Retina (tissue), 1 donor: ENCODE measurements at regions not wholly inside any gene's neighbourhood (a gene's known extent, or its start where the extent isn't known, plus 50 kb on each side); places are given as distances from the start of the nearest gene placed in this dataset.
A peak's percentile ranks its signal among the peaks of the same experiment; 100 is the strongest.

ENCODE experiments used
- DNase-seq: peaks from one replicate; pipeline ENCODE4 v3.0.0-alpha.2; 2016

DNA sequence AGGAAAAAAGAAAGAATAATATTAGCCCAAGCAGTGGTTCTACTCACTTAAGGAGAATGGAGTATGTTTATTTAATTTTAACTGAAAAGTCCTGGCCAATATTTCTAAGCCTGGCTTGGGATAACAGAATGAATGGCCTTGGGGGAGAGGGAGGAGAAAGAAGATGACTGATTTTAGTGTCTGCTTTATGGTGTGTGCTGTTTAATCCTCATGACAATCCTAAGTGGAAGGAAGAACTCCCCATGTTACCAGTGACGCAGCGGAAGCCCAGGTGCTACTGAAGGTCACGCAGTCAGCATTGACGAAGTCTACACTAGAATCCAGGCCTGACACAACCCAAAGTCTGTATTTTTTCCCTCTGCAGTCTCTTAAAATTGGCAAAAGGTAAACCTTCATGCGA is 50.5 kb downstream of the PALM2AKAP2 start:
- no peak for DNase-seq

DNA sequence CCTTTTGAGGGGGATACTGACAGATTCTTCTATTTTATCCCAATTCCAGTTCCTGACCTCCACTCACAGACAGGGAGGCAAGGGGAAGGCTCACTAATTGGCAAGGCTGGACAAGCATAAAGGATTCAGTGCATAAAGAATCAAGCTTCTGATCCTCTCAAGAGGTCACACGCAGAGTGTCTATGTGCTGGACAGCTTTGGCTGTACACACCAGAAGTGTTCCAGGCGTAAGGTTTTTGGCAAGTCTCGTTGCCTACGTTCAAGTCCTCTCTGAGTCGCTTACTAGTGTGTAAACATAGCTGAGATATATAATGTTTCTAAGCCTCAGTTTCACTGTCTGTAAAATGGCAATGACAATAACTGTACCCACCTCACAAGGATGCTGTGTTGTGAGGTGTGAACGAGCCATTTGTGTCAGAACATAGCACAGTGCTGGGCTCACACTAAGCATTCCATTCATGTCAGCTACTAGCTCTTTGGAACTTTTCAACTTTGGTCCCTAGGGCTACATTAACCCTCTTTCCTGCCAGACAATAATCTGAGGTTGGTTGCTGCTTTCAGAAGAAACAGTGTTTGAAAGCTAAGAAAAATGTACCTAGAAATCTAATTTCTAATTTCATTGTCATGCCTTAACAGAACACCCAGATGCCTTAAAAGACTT is 52.1 kb downstream of the PALM2AKAP2 start:
- DNase-seq = no peak

DNA sequence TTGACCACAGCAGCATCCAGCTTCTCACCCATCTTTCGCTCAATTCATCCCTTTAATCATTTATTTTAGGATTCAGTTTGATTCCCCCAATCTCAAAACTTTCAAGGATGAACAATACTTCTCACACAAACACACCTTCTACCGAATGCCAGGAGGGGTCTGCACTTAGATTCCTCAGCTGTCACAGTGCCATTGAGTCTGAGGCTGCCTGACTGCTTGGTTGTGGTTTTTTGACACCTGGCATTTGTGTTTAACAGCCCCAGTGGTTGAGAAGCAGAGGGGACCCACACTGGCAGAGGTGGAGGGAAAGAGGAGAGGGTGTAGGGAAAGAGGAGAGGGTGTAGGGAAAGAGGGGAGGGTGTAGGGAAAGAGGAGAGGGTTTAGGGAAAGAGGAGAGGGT is 54.9 kb downstream of the PALM2AKAP2 start:
- DNase-seq = no peak

DNA sequence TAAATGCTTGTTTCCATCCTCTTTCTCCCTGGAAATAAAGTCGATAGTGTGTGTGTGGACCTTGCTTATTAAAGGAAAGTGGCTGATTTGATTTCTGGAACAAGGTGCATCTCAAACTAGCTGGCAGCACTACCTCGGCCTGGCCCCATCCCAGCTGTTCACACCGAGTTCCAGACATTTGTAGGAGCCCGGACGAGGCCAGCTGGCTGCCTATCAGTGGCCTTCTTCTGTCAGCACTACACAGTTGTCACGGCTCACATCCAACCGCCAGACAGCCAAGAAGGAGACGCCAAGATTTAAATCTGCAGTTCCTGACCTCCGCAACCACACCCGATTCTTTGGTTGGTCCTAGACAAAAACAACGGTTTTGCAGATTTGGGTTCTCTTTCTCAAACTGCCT is 63.6 kb downstream of the PALM2AKAP2 start:
- DNase-seq = no peak

DNA sequence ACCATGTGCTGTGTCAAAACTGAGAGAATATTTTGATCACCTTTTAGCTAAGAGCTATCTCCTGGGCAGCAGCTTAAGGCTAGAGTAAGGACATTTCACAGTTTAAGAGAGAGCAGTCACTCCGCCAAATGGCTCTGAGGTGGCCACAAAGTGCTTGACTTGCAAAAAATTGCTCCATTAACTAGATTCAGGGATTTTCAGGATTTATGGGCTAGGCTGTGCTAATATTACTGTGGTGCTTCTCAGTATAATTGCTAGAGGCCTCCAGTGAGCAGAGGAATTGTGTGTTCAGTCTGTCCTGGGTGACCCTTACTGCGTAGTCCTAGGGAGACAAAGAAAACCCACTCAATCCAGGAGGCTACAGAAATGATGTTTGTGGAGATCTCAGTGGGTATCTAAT is 65.2 kb downstream of the PALM2AKAP2 start:
- DNase-seq = no peak

DNA sequence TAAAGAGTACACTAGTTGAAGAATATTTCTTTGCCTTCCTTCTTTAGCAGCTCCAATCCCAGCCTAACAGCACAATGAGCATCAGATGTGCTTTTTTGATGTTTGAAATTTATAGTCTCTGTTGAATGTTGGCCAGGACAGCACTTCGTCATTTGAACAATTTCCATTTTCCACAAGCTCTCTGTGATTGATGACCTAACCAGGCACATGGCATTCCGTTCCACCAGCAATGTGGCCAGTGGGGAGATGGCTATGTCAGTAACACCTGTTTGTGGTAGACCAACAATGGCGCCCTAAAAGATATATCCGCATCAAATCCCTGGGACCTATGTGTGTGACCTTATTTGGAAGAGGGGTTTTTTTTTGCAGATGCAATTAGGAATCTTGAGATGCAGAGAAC is 66.8 kb downstream of the PALM2AKAP2 start:
- DNase-seq = no peak

DNA sequence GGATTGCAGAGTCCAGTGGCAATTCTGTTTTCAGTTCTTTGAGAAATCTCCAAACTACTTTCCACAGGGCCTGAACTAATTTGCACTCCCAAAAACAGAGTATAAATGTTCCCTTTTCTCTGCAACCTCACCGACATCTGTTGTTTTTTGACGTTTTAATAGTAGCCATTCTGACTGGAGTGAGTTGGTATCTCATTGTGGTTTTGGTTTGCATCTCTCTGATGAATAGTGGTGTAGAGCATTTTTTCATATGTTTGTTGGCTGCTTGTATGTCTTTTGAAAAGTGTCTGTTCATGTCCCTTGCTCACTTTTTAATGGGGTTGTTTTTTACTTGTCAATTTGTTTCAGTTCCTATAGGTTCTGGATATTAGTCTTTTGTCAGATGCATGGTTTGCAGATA is 72.6 kb downstream of the PALM2AKAP2 start:
- no peak for DNase-seq

DNA sequence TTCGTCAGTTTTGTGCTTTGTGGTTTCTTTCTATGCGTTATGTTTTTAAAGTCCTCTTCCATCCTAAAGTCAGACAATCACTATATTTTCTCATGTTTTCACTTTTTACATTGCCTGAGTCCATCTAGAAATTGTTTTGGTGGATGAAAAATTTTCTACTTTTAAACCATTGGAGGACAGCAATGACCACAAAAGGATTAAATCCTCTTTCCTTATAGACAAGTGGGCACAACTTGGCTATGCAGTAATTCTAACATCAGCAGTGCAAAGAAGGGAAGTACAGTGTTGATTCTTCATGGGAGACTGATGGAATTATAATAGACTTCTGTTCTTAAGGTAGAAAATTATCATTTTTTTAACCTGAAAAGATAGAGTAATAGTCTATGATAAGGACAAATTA is 75.5 kb downstream of the PALM2AKAP2 start:
- DNase-seq = no peak

DNA sequence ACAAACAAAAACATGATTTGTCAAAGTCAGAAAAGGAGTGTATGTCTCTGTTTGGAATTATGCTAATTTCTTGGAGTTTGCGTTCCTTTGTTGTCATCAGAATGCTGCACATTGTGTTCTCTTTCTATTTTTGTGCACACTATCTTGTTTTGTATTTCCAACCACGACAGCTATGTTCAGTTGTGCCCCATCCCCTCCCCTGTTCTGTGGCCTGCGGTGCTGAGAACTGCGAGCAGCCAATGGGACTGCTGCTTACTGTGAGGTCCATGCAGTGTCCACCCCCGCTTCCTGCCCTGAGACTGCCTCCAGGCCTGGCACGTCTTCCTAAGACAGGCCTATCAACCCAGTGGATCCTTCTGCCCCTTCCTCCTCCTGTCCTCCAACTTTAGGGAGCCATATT is 76.8 kb downstream of the PALM2AKAP2 start:
- no peak for DNase-seq

DNA sequence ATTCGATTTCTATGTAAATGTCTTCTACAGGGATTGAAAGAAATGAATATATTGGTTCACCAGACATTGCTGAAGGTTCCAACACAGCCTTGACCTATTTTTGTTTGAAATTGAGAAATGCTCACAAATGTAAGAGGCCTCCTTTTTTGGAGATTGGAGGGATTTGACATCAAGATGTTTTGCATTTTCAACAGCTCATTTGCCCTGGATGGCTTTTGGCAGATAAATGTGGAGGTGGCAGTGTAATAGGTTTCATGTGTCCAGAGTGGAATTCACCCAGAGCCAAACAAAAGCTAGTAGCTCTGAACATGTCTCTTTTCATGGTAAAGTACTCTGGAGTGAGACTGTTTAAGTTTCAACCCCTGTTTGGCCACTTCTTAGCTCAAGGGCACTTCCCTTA is 77.3 kb downstream of the PALM2AKAP2 start:
- DNase-seq = no peak

DNA sequence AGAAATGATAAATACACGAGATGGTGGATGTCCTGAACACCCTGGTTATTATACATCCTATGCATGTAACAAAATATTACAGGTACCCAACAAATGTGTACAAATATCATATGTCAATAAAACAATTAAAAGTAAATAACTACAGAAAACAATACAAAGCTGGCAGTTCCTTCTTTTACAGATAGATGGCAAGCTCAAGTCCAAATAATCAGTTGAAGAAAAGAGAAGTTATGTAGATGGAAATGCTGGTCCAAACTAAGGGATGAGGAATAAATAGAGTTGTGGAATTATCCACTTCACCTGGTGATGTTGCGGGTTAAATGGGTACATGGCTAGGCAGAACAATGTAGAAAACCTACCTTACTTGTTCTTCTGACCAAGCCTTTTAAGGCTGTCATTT is 79.4 kb downstream of the PALM2AKAP2 start:
- no peak for DNase-seq

DNA sequence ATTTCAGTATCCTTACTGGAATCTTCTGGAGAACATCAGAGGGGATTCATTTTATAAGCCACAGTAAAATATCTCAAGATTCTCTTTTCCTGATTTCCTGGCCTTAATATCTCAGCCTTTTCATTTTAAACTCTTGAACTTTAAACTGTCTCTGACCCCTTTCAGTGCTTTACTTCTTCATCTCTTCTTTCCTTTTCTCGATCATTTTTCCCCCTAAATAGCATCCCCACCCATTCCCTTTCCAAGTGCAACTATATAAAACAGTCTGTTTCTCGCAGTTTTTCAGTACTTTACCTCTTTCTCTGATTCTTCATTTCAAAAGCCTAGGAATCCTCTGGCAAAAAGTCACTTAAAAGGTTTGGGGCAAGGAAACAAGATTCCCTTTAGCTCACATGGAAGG is 80.5 kb downstream of the PALM2AKAP2 start:
- DNase-seq = no peak

DNA sequence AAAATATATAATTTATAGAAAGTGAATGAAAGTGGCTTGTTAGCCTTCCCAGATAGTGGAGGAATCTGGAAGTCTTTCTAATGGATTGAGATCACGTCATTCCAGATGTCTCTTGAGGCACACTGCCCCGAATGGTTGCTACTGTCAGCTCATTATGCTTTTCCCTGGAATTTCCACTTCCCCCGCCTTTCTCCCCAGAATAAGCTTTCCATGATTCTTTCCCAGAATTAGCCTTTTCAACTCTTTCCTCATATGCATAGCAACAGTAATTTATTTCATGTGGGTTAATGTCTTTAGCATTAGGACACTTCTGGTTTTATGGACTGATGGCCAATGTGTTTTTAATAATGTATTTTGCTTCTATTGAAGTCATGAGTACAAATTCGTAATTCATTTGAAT is 81.5 kb downstream of the PALM2AKAP2 start:
- no peak for DNase-seq

DNA sequence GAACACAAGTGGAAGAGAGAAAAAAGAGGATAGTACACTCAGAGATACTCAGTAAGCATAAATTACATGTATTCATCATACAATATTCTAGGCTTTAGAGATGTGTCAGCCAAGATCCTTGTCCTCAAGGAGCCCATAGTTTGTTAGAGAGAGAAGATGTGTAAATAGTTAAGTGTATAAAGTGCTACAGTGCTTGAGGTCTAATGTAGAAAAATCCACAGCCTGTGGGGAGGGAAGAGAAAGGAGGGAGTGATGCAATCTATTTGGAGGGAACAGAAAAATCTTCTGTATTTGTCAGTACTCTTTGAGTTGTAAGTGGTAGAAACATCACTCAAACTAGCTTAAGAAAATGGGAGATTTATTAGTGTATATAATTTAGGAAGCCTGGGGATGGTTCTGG is 81.9 kb downstream of the PALM2AKAP2 start:
- no peak for DNase-seq

DNA sequence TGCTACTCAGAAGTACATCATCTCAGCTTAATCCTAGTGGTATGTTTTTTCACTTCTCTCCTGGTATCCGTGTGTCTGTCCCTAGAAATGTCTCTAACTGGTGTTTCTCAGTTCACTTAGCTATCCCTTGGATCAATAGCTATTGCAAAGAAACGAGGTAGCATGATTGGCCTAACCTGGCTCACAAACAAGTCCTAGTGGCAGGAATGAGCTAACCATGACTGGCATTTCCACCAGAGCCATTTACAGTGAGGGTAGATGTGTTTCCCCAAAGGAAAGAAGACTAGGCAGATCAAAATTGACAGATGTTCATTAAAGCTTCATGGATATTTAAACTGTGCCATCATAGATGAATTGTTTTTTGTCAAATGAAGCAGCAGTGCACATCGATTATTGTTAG is 82.5 kb downstream of the PALM2AKAP2 start:
- DNase-seq = no peak

DNA sequence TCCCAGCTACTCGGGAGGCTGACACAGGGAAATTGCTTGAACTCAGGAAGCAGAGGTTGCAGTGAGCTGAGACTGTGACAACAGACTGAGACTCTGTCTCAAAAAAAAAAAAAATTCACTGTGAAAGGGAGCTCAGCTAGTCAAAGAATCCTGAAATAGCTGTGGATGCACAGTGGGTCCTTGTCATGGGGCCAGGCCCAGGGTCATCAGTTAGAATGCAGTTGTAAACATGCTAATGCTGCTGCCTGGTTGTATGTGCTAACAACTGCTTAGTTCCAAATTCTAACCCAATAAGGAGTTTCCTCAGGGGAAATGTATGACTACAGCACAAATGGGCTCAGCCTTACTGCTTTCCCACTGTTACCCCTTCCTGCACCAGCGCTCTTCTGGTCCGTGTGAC is 84.0 kb downstream of the PALM2AKAP2 start:
- DNase-seq = no peak

DNA sequence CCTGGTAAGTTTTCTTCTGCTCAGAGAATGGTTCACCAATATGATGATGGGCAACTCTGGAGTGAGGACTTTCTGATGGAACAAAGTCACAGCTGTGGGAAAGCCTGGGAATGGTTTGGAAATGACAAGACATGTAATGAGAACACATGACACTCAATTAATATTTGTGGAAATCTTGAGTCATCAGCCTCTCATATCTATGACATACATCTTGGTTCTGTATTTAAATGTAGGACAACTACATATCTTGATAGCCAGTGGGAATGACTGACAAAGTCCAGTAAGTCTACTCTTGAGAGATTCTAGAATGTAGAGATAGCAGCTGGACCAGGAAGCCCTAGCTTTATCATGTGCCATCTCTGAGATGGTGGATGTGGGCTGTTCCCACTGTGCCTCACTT is 85.5 kb downstream of the PALM2AKAP2 start:
- DNase-seq = no peak

DNA sequence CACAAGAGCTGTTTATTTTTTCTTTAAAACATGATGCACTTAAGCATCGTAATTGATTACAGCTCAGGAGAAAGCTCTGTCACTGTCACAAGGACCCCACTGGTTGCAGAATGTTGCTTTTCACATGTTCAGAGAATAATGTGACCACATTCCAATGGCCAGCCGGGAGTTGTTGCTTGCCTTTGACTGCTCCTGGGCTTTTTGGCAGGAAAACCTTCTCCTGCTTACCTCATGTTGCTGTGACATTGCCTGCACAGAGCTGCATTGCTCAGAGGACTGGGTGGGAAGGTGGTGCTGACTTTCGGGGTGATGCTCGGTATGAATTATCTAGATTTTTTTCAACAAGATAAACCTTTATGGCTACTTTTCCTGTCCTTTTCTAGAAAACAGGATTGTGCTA is 88.2 kb downstream of the PALM2AKAP2 start:
- peak; percentile 26 for DNase-seq

DNA sequence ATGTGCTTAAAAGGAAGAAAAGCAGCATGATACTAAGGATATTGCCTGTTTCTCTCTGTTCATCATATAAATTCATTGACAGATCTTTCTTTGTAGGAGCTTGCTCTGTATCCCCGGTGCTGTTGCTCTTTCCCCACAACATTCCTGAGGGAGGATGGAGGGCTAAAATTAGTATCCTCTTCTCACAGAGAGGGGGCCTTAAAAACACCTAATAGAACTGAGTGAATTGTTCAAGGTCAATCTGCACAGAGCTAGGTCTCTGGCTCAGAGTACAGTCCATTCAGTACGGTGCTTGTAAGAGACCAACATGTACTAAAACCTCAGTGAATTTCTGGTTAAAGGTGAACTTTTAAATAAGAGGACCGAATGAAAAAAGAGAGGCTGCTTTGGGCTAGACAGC is 88.7 kb downstream of the PALM2AKAP2 start:
- DNase-seq = no peak

DNA sequence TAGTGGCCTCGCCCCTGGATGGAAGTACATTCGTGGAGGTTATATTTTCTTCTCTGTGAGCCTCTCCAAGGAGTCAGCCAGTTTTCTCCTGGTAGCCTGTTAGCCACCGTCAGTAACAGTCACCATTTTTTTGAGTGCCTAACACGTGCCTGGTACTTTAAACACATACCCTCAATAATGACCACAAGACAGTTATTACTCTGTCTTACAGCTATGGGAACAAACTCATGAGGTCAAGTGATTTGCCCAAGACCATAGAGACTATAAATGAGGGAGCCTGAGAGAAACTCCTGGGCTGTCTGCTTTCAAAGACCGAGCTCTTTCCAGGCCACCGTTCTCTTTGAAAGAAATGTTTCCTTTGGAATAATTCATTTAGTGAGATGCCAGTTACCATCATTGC is 90.4 kb downstream of the PALM2AKAP2 start:
- peak; percentile 11 for DNase-seq

DNA sequence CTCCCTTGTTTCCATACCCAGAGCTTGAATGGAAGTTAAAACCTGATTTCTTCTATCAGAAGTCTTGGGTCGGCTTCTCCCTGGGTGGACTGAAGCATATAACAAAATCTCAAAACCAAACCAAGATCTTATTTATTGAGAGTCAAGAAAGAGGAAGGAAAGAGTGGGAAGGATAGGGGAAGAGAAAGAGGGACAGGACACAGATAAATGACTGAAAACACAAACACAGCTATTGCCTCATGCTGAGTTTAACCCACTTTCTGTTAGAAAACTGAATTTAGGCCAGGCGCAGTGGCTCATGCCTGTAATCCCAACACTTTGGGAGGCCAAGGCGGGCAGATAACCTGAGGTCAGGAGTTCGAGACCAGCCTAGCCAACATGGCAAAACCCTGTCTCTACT is 92.9 kb downstream of the PALM2AKAP2 start:
- no peak for DNase-seq

DNA sequence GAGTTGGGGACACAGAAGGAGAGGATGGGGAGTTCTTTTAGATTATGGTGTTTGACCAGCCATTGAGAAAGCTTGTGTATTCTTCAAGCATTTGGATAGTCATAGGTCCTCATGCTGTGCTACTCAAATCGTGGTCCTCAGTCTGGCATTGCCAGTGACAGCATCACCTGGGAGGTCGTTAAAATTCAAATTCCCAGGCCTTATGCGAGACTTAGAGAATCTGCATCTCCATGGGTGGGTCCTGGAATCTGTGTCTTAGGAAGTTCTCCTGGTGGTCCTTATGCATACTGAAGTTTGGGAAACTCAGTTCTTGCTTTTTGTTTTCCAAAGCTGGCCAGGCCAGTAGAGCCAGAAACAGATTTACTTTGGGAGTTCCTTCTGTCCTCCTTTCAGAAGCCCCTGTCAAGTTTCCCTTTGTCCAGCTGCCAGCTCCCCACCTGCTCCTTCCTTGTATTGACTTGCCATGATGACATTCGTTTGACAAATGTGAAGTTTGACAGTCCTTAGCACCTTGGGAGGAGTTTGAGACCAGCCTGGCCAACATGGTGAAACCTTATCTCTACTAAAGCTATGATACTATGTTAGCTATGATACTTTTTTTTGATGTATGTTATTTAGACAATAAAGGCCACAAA is 95.6 kb downstream of the PALM2AKAP2 start:
- DNase-seq = no peak

DNA sequence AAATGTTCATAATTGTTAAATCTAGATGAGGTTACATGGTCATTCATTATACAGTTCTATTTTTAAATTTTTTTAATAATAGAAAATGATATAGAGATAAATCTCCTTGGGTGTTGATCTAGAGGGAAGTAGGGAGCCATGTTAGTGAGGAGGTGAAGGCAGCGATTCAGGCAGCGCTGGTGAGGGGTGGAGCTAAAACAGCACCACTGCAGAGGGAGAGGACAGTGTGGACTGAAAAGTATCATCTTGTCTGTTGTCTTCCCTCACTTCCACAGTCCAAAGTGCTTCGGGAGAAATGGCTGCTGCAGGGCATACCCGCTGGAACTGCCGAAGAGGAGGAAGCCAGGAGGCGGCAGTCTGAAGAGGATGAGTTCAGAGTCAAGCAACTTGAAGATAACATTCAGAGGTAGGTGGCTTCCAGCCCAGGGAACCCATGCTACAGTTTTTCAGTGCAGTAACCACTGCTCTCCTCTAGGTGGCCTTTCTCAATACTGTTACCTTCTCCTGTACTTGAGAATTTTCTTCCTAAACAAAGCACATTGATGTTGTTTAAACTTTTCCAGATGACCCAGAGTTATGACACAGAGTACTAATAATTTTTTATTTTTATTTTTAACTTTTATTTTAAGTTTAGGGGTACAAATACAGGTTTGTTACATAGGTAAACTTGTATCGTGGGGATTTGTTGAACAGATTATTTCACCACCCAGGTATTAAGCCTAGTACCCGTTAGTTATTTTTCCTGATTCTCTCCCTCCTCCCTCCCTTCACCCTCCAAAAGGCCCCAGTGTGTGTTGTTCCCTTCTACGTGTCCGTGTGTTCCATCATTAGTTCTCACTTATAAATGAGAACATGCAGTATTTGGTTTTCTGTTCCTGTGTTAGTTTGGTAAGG is 100.5 kb downstream of the PALM2AKAP2 start:
- DNase-seq = no peak

DNA sequence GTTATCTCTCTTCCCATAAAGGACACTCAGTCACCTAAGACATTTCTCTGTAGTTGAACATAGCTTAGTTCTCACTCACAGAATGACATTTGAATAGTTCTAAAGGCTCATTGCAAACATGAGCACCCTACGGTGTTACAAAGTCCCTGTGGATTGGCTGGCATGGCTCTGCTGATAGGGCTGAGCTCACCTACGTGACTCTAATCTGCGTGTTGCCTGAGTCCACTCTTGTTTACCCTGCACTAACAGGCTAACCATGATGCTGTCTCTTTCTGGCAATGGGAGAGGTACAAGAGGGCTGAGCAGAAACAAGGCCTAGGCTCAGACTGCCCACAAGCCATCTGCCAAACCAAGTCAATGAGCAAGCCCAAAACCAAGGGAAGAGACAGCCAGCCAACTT is 103.6 kb downstream of the PALM2AKAP2 start:
- no peak for DNase-seq
